HL-60 (cell line): ENCODE measurements at regions not wholly inside any gene's neighbourhood (a gene's known extent, or its start where the extent isn't known, plus 50 kb on each side); places are given as distances from the start of the nearest gene placed in this dataset.

Experiments used
- SPI1 ChIP-seq: IDR thresholded peaks from 2 replicates; pipeline ENCODE4 v1.6.1; 2012; ENCODE audit warnings: low read depth, mild to moderate bottlenecking, borderline replicate concordance
- TF ChIP-seq, protein P1 (sequence below): IDR thresholded peaks from one replicate; pipeline ENCODE4 v1.5.1; 2011; ENCODE audit warnings: low read length, control low read depth, inconsistent platforms; ENCODE audit not compliant: insufficient read depth

DNA sequence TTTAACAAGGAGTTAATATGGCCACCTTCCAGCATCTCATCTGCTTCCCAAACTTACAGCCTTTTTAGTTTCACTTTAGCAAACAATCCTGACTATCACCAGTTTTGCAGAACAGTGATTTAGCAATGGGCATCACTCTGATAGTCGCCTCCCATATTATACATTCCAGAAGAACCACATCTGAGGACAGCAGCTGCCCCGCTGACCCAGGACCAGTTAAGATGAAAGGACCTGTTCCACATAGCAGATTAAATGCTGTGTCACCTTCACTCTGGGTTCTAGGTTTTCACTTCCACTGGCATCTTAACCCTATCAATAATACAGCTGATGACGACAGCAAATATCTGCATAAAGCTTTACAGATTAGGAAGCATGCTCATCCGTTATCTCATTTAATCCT lies 99.8 kb downstream of the TRIM69 start:
- TF ChIP-seq SPI1, result no peak
- TF ChIP-seq, protein P1, sequence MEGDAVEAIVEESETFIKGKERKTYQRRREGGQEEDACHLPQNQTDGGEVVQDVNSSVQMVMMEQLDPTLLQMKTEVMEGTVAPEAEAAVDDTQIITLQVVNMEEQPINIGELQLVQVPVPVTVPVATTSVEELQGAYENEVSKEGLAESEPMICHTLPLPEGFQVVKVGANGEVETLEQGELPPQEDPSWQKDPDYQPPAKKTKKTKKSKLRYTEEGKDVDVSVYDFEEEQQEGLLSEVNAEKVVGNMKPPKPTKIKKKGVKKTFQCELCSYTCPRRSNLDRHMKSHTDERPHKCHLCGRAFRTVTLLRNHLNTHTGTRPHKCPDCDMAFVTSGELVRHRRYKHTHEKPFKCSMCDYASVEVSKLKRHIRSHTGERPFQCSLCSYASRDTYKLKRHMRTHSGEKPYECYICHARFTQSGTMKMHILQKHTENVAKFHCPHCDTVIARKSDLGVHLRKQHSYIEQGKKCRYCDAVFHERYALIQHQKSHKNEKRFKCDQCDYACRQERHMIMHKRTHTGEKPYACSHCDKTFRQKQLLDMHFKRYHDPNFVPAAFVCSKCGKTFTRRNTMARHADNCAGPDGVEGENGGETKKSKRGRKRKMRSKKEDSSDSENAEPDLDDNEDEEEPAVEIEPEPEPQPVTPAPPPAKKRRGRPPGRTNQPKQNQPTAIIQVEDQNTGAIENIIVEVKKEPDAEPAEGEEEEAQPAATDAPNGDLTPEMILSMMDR, result no peak
